Kidney tubule cell (primary cell): ENCODE measurements at regions not wholly inside any gene's neighbourhood (a gene's known extent, or its start where the extent isn't known, plus 50 kb on each side); places are given as distances from the start of the nearest gene placed in this dataset.
A peak's percentile ranks its signal among the peaks of the same experiment; 100 is the strongest.
"Not testable (repeated sequence)": the region's sequence is repeated elsewhere in the genome, so short reads cannot be mapped to it uniquely, and the experiment has no call there.

Experiments used
- DNase-seq: peaks from one replicate; pipeline ENCODE4 v3.0.0-alpha.2; 2018; ENCODE audit warnings: low spot score

DNA sequence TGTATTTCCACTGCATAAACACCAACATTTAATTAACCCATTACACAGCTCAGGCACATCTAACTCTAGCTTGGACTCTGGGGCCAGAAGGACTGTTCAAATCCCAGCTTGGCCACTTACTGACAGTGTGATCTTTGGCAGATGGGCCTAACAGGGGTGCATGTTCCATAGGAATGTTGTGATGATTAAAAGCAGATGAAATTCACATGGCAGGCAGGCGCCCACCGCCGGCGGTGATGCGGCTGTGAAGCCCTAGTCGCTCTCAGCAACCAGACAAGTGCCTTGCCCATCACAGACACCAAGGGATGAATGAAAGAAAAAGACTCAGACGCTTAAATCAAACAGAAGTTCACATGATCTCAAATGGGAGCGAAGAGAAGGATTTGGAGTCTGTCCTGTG lies 84.6 kb upstream of the WSB1 start:
- no peak for DNase-seq

DNA sequence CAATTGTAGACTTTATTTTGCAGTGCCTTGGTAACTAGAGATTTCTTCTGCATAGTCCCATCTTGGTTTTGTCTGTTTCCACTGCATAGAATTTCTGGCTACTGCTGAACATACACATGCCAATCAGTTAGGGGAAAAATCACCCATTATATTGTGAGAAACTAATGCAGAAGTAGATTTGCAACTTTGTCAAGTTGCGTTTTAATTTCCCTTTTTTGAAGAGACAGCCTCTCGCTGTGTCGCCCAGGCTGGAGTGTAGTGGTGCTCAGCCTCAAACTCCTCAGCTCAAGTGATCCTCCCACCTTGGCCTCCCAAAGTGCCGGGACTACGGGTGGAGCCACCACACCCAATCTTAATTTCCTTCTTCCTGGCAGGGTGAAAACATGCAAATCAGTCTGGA lies 83.1 kb upstream of the WSB1 start:
- DNase-seq, result not testable (repeated sequence)

DNA sequence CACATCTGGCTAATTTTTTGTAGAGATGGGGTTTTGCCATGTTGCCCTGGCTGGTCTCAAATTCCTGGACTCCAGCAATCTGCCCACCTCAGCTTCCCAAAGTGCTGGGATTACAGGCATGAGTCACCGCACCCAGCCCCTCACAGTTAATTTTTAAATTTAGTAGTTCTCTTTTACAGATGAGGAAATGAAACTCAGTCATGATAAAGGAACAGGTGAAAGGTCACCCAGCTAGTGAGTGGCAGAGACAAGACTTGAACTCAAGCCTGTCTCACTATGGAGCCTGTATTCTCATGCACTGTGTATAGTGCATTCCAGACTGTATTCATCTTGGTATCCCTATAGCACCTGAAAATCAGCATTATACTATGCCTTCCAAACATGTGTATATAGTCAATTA lies 77.1 kb upstream of the WSB1 start:
- peak; percentile 52 for DNase-seq

DNA sequence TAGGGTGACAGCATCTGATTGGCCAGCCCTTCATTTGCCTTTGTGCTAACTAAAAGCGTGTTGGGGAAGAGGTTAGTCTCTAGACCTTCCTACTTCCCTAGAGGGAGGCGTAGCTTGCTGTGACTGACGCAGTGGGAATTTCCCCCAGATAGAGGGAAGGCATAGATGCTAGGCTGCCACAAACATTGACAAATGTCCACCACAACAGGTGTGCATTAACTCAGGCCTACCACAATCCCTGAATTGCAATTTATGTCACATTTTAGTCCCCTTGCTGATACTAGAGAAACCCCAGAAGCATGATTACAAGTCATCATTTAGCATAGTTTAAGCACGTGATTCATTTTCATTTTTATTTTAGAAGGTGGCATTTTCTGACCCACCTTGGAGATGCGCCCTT lies 76.3 kb upstream of the WSB1 start:
- peak; percentile 27 for DNase-seq

DNA sequence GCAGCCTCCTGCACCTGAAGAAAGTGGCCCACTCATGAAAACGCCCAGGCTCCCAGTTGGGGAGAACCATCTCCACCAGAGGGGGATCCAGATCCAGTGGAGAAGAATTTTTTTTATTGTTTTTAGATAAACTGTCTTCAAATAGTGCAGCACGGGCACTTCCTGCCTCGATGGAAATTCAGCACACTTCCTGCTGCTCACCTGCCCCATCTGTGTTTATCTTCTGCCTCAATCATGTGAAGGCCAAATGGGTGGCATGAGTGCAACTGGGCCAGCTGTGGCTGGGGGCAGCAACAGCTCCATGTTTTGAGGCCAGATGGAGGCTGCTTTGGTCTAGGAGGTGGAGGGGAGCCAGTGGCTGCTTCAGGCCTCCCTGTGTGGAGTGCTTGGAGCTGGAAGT lies 75.9 kb upstream of the WSB1 start:
- no peak for DNase-seq

DNA sequence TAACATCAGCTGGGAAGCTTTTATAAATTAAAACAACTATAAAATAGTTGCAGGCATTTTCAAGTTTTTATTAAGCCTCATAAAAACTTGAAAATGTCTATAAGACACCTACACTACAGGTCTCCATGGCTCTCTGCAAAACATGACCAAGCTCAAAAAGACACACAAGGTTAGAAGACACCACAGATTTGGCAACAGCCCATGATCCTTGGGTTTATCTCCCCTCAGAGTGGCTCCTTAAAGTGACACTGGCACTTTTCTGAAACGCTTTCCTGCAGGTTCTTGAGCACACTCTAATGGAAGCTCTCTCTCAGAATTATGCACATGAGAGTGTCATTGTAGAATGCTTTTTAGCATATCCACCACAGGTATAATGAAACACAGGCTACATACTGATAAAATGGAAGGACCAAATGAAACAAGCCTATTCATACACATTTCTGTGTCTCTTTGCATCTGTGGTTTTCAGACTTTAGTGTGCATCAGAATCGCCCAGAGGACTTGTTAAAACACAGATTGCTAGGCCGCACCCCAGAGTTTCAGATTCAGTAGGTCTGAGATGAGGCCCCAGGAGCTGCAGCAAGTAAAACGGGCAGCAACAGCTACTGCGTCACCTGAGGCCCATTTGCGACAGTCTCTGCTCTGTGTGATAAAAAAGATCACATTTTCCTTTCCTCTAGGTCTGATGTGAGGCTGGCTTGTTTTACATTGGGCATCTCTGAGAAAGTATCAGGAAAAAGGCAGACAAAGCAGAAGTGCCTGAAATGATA lies 75.0 kb upstream of the WSB1 start:
- DNase-seq, result no peak

DNA sequence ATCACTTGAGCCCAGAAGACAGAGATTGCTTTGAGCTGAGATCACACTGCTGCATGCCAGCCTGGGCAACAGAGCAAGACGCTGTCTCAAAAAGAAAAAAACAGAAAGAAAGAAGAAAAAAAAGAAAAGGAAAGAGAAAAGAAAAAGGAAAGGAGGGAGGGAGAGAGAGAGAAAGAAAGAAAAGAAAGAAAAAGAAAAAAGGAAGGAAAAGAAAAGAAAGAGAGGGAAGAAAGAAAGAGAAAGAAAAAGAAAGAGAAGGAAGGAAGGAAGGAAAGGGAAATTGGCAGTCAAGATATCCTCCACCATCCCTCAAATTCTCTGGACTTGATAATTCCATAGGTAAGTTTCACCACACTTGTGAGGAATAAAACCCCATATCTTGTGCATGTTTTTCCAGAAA lies 71.4 kb upstream of the WSB1 start:
- DNase-seq, result no peak

DNA sequence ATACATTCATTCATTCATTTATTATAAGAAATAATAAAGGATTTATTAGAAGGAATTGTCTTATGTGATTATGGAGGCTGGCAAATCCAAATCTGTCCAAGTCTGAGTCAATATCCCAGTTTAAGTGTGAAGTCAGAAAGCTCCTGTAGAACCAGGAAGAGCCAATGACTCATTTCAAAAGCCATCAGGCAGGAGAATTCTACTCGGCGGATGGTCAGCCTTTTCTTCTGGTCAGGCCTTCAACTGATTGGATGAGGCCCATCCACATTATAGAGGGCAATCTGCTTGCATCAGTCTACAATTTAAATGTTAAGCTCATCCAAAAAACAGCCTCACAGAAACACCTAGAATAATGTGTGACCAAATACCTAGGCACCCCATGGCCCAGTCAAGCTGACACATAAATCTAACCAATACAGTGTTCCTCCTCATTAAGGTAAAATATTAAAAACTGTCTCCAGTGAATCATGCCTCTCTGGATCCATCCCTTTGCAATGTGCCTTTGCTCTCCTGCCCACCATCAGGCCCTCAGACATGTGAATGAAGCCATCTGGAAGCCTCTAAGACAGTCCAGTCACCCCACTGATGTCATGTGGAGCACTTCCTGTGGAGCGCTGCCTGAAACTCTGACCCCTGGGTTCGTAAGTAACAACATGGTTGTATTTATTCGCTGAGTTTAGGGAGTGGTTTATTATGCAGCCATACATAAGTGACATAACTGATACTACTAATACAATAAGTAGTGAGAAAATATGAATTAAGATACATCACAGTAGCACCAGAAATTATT lies 69.2 kb upstream of the WSB1 start:
- DNase-seq, result peak; percentile 69

DNA sequence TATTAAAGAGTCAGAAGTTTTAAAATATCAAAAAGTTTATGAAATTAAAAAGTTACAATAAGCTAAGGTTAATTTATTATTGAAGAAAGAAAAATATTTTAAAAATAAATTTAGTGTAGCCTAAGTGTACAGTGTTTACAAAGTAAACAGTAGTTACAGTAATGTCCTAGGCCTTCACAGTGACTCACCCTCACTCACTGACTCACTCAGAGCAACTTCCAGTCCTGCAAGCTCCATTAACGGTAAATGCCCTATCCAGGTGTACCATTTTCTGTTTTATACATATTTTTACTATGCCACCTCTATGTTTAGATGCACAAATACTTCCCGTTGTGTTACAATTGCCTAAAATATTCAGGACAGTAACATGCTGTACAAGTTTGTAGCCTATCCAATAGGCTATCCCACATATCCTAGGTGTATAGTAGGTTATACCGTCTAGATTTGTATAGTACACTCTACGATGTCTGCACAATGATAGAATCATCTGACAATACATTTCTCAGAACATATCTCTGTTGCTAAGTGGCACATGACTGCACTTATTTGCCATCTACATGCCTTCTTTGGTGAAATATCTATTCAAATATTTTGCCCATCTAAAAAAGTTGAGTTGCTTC lies 67.2 kb upstream of the WSB1 start:
- peak; percentile 72 for DNase-seq

DNA sequence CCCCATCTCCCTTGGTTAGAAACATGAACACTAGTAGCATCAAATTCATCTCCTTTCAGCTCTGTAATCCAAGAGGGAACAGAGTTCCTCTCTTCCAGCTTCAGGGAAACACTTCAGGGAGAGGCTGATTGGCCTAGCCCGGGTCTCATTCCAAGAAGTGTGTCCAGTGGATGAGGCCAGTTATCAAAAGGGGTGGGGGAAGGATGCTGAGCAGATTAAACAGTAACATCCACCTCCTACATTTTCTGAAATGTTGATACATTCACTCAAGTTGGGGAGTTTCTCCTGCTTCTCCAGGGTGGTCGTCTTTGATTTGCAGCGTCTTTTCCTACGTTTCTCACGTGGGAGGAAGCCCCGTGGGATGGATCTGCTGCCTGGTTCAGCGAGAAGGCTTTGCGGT lies 62.9 kb upstream of the WSB1 start:
- no peak for DNase-seq

DNA sequence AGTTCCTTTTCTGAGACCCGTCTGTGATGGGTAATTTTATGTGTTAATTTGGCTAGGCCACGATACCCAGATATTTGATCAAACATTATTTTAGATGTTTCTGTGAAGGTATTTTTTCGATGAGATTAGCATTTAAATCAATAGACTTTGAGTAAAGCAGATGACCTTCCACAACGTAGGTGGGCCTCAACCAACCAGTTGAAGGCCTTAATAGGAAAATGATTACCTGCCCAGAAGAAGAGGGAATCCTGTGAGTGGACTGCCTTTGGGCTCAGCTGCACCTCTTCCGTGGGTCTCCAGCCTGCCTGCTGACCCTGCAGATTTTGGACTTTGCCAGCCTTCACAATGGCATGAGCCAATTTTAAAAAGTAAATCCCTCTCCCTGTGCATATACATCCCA lies 61.6 kb upstream of the WSB1 start:
- DNase-seq, result no peak

DNA sequence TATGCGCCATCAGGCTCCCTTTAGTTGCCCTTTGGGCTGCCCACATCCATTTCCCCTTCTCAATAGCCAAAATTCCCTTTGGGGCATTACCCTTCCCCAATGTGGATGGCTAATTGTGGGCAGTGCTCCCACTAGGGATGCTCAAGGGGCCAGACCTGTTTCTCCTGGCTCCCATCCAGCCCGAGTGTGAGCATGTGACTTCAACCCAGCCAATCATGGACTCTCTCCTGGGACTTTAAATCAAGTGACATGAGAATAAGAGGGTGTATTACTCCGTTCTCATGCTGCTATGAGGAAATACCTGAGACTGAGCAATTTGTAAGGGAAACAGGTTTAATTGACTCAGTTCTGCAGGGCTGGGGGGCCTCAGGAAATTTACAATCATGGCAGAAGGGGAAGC lies 60.9 kb upstream of the WSB1 start:
- DNase-seq, result no peak

DNA sequence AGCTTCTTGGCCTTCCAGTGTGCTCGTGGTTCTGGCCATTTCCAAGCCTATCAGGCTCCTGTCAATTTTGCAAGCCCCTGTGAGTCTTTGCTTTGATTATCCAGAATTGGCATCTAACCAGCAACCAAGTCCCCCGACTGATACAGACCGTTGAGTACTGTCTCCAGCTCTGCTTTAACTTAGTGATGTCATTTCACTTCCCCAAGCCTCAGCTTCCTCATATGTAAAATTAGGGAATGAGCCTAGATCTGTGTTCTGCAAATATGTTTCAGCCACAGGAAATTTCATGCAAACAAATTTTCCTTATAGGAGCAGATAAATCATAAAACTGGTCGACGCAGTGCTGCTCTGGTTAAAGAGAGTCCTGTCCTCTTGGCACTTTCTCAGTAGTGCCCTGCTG lies 60.1 kb upstream of the WSB1 start:
- DNase-seq, result no peak

DNA sequence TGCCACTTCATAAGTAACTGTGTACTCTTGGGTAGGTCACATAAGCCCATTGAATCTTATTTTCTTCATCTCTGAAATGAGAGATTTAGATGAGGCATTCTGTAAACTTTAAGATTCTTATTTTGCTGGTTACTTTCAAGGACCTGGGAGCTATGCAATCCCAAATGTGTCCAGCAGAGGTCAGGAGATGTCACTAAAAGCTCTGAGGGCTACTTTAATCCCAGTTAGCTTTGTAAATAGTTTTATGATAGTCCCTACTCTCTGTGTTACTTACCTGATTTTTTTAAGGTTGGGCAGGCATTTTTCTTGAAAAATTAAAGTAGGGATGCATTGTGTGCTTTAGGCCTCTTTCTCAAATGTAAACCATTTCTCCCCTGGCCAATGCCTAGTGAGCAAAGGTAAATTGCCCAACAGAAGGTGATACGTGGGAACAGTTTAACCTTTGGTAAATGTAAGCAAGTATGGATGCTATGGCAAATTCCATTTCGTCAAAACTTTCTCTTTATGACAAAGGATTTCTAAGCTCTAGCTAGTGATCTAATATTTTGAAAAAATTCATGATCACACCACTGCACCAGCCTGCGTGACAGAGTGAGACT lies 57.1 kb upstream of the WSB1 start:
- DNase-seq, result peak; percentile 67

DNA sequence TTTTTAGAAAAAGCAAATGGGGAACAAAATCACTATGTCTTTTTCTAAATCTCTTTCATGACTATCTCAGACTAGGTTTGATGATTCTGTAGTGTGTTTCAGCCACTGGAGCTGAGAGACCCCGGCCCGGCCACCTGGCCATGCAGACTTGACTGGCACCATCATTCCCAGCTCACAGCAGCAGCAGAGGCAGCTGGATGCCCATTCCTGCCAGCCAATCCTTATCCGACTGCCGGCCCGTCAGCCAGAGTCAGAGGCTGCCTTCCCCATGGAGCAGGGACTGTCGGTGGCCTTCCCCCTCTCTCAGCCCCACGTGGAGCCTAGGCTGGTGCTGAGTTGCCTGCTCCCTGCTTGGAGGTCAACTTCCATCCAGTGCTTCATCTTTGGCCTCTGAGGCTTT lies 56.0 kb upstream of the WSB1 start:
- DNase-seq, result no peak

DNA sequence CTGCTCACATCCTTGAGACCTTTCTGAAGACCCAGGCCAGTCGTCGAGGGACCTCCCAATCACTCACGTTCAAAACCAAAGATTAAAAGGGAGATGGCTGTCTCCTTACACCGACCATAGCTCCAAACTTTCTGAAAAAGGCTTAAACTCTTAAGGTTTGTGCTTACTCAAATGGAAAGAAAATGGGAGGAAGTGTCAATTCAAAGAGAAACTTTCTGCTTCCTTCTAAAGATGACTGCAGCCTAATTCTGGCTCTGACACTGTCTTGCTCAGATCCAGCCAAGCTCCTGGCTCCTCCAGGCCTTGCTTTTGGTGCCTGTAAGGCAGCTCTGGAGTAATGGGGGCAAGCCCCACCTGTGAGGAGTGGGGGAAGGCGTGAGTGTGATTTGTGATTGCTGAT lies 54.9 kb upstream of the WSB1 start:
- DNase-seq, result no peak

DNA sequence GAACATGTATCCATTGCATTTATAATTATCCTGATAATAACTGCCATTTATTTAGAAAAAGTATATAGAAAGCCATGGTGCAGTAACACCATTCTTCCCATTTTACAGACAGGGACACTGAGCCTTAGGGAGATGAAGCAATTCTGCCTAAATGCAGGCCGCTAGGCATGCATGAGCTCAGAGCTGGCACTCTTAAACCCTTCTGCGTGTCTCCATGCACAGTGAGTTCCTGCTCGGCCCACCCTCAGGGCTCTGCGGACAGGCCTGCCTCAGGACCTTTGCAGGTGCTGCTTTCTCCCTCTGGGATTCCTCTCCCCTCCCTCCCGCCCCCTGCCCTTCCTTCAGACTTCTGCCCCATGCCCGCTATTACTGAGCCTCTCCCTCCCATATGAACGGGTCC lies 54.3 kb upstream of the WSB1 start:
- no peak for DNase-seq

DNA sequence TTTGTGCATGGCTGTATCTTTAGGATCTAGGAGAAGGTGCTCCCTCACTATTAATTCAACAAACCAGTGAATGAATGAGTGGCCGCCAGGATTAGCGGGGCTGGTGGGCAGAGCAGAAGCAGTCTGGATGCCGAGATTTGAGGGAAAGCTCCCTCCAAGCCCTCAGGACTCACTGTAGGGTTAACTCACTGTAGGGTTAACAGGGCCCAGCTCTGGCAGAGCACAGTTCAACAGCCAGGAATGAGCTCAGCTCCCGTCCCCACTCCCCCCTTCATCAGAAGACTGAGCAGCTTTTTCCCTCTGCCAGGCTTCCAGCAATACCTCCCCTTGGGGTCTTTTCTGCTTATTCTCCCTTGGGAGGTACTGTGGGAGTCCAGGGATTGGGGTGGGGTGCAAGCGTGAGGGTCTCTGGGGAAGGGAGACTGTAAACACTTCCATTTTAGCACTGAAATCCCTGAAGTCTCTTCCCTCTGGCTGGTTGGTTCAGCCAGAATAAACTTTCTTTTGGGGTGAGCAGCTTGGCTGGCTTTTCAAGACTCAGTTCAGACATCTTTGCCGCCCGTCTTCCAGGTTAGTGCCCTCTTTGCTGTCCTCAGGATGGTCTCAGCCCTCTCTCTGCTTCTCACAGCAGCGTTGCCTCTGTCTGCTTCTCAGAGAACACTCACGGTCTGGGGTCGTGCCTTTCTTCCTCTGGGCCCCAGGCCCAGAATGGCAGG lies 53.7 kb upstream of the WSB1 start:
- DNase-seq, result no peak

DNA sequence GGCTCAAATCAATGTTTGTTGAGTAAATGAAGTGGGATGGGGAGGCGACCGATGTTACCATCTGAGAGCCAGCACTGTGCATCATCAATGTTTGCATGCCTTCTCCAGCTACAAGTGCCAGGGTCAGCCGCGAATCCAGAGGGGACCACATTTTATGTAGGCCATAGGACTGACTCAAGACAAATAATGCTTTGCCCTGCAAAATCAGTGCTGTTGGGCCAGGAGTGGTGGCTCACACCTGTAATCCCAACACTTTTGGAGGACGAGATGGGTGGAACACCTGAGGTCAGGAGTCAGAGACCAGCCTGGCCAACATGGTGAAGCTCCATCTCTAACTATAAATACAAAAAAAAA lies 53.1 kb upstream of the WSB1 start:
- no peak for DNase-seq

DNA sequence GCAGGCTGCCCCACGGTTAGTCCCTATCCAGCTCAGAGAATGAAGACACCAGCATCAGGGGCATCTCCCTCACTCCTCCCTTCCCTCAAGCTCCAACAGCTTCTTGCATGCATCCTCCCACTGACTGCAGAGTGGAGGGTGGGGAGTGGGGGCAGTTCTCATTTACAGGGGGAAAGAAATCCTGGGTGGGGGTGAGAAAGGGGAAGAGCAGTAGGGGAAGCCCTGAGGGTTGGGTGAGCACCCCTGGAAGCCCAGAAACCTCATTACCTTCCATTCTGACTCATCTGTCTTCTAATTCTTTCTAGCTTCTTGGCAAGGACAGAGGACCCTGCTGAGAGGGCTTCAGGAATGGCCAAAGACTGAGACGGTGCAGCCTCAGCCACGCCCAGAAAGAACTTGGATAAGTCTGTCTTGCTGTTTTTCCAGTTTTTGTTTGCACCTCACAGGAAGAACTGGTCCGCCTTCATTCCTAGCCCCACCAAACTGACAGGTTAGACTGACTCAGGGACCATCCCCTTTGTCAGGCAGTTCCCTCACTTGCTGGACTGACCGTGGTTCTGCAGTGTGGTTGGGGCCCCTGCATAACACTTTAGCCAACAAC lies 52.5 kb upstream of the WSB1 start:
- peak; percentile 59 for DNase-seq

DNA sequence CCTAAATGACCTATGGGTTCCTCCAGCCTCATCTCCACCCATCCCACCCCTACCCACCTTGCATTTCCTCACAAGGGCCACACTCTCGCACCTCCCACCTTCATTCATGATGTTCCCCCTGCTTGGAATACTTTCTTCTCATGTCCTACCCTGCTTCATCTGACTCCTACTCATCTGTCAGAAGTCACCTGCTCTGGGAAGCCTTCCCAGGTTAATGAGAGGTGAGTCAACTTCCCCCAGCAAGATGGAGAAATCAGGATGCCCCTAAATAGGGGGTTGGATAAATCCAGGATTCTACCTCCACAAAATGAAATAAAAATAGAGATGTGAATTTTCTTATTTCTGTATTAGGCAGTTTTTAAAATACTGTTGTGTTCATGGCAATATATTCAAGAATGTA lies 51.0 kb upstream of the WSB1 start:
- peak; percentile 19 for DNase-seq

DNA sequence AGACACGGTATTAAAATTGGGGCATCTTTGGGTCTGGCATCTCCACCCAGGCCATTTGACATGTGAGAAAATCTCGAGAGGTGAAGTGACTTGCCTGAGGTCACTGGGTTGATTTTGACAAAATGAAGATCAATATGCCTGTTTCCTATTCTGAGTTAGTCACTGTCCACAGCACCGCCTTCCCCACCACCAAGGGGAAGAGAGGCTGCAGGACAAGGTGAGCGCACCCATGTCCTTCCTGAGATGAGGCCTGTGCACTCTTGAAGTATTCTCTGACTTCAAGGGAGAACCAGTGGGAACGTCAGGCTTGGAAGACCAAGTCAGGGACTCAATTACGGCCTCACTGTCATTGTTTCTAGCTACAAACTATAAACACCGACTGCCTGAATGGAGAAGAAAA lies 49.9 kb upstream of the WSB1 start:
- DNase-seq, result no peak
